Lower lobe of right lung (tissue), 2 donors: ENCODE measurements at regions not wholly inside any gene's neighbourhood (a gene's known extent, or its start where the extent isn't known, plus 50 kb on each side); places are given as distances from the start of the nearest gene placed in this dataset.

Experiments used
- ATAC-seq, 2 donors: fragments of 200-7000 bp; cut with Tn5 transposase; one replicate each; pipeline ENCODE4 v1.9.1; 2020 to 2022; ENCODE audit warnings: mild to moderate bottlenecking in 2 of 2, moderate library complexity in 2 of 2
- DNase-seq: peaks from one replicate; pipeline ENCODE4 v3.0.0-alpha.2; 2020
- H3K27ac ChIP-seq: fragments of 200-600 bp; one replicate; pipeline ENCODE4 v1.8.0; 2022
- H3K27me3 ChIP-seq: fragments of 200-600 bp; one replicate; pipeline ENCODE4 v1.8.0; 2022; ENCODE audit warnings: low read depth
- H3K36me3 ChIP-seq: fragments of 200-600 bp; one replicate; pipeline ENCODE4 v1.8.0; 2022; ENCODE audit warnings: mild to moderate bottlenecking
- H3K4me1 ChIP-seq: fragments of 200-600 bp; one replicate; pipeline ENCODE4 v1.8.0; 2022
- H3K4me3 ChIP-seq: fragments of 200-600 bp; one replicate; pipeline ENCODE4 v1.8.0; 2022; ENCODE audit warnings: mild to moderate bottlenecking
- H3K9me3 ChIP-seq: fragments of 200-600 bp; one replicate; pipeline ENCODE4 v1.8.0; 2022
- CTCF ChIP-seq: fragments of 200-600 bp; IDR thresholded peaks from one replicate; pipeline ENCODE4 v1.8.0; 2022; ENCODE audit warnings: antibody characterized with exemption, mild to moderate bottlenecking
- intact Hi-C: fragments of 100-400 bp; cut with DNase I; formaldehyde crosslinking; loops from one replicate; pipeline ENCODE4 v1.11.0; 2022
- donor health status: DM: no; HTN: yes; CAD: no; lungs with severe emphysema.

GRCh38 chr20:47936612-47937011, 151.3 kb upstream of the SULF2 start:
- ATAC-seq, result no peak
- H3K4me3 ChIP-seq, result no peak overlapping the region
- H3K36me3 ChIP-seq, result no peaks in the 10 kb centered on the region
- no peaks in the 10 kb centered on the region for H3K4me1 ChIP-seq
- H3K27me3 ChIP-seq, result no peaks in the 10 kb centered on the region
- no peak overlapping the region for H3K27ac ChIP-seq
- no peaks in the 10 kb centered on the region for H3K9me3 ChIP-seq
- TF ChIP-seq CTCF, result no peak
- no peak for DNase-seq
- intact Hi-C loops, result no loop called here

DNA sequence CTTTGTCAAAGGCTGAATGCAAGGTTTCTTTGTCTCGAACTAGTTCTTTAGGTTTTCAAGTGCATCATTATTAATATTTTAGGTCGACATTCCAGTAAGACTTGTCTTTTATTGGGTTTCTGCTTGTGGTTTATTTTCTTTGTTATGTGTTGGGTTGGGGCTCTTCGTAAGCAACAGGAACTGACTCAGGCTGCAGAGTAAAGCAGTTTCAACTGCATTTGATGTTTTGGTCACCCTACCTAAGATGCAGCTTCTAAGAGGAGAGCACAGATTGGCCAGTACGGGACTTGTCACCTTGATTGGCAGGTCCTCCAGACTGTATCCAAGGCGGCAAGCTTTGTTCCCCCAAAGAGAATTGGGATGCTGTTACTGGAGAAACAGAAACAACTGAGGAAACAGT, 149.5 kb upstream of the SULF2 start:
- ATAC-seq (no peak), DNase-seq (no peak)
- Histone ChIP-seq H3K27ac (no peak overlapping the region), H3K9me3 (no peaks in the 10 kb centered on the region), H3K4me1 (no peaks in the 10 kb centered on the region), H3K36me3 (no peaks in the 10 kb centered on the region), H3K4me3 (no peak overlapping the region), H3K27me3 (no peaks in the 10 kb centered on the region)
- no peak for TF ChIP-seq CTCF
- intact Hi-C loops, result no loop called here

GRCh38 chr20:47931443-47931842, 146.2 kb upstream of the SULF2 start:
- ATAC-seq, result no peak
- no peak overlapping the region for H3K27ac ChIP-seq
- H3K4me3 ChIP-seq, result no peak overlapping the region
- DNase-seq, result no peak
- no peaks in the 10 kb centered on the region for H3K9me3 ChIP-seq
- no peaks in the 10 kb centered on the region for H3K36me3 ChIP-seq
- no peak for TF ChIP-seq CTCF
- H3K27me3 ChIP-seq, result no peaks in the 10 kb centered on the region
- intact Hi-C loops, result no loop called here
- H3K4me1 ChIP-seq, result no peaks in the 10 kb centered on the region

GRCh38 chr20:47931002-47931401, 145.7 kb upstream of the SULF2 start:
- no peak overlapping the region for H3K4me3 ChIP-seq
- H3K4me1 ChIP-seq, result no peaks in the 10 kb centered on the region
- H3K27ac ChIP-seq, result no peak overlapping the region
- H3K36me3 ChIP-seq, result no peaks in the 10 kb centered on the region
- H3K27me3 ChIP-seq, result no peaks in the 10 kb centered on the region
- intact Hi-C loops, result no loop called here
- no peaks in the 10 kb centered on the region for H3K9me3 ChIP-seq
- DNase-seq (no peak), ATAC-seq (no peak)
- TF ChIP-seq CTCF, result no peak

DNA sequence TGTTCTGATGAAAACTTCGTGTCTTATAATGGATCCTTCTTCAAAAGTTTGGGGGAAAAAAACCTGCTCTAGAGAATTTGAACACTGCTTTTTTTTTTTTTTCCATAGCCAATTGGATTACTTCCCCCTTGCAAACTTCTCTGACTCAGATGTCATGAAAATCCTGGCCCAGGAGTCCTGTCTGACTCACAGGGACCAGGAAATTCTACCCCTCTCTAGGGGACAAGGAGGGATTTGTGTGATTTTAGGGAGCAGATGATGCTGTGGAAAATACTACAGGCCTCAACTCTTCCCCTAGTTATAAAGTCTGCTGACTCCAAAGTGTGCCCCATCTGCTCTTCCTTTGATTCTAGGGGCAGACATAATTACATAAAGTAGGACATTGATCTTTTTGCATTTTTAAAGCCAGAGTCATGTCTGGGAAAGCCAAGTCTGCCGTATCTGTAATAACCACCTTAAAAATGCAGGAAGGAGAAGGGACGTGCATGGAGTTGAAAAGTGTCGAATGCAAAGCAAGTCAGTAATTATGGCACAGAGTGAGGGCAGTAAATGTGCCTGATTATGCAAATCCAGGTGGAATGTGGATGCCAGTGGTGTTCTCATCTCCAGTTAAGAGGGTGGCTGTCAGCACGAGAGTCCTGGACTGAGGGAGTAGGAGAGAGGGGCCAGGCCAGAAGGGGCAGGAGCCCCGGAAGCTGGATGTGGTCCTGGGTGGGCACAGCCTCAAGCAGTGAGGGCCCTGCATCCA, 144.3 kb upstream of the SULF2 start:
- Histone ChIP-seq H3K36me3 (no peaks in the 10 kb centered on the region), H3K27ac (no peak overlapping the region), H3K27me3 (peaks cover 5% of the 10 kb centered on the region), H3K4me1 (no peaks in the 10 kb centered on the region), H3K4me3 (no peak overlapping the region), H3K9me3 (no peaks in the 10 kb centered on the region)
- ATAC-seq, result no peak
- intact Hi-C loops, result no loop called here
- no peak for DNase-seq
- TF ChIP-seq CTCF, result no peak
